OCI-LY3 (cell line): ENCODE measurements at regions not wholly inside any gene's neighbourhood (a gene's known extent, or its start where the extent isn't known, plus 50 kb on each side); places are given as distances from the start of the nearest gene placed in this dataset.

Source experiments
- CTCF ChIP-seq: fragments of 200-600, 300-600 bp; sonication (generic); IDR thresholded peaks from 2 replicates; pipeline ENCODE4 v1.5.1; 2014; ENCODE audit warnings: antibody characterized with exemption, low read length, low read depth
- EZH2phosphoT487 ChIP-seq: fragments of 200-600 bp; shearing (Covaris generic); IDR thresholded peaks from 2 replicates; pipeline ENCODE4 v1.6.1; 2018; ENCODE audit warnings: antibody characterized with exemption, mixed run types, low read depth

- TF ChIP-seq EZH2phosphoT487, result no peak
- TF ChIP-seq CTCF, result no peak
These were observed 232.0 kb upstream of the GRIA1 start for GRCh38 chr5:153258469-153258868.
